GM12891 (cell line): ENCODE measurements at regions not wholly inside any gene's neighbourhood (a gene's known extent, or its start where the extent isn't known, plus 50 kb on each side); places are given as distances from the start of the nearest gene placed in this dataset.

Experiments
- POLR2A ChIP-seq: IDR thresholded peaks from 2 replicates; pipeline ENCODE4 v1.6.1; 2011; ENCODE audit warnings: low read depth, low read length, control low read depth
- TAF1 ChIP-seq: IDR thresholded peaks from 2 replicates; pipeline ENCODE4 v1.6.1; 2011; ENCODE audit warnings: low read depth, low read length, control low read depth

GRCh38 chr18:38579764-38580163 is 1014.2 kb upstream of the CELF4 start:
- no peak for TF ChIP-seq POLR2A
- no peak for TF ChIP-seq TAF1
